Activated CD4-positive, alpha-beta T cell treated with anti-CD3 and anti-CD28 coated beads for 36 hours (primary cell): ENCODE measurements at regions not wholly inside any gene's neighbourhood (a gene's known extent, or its start where the extent isn't known, plus 50 kb on each side); places are given as distances from the start of the nearest gene placed in this dataset.
A peak's percentile ranks its signal among the peaks of the same experiment; 100 is the strongest.

Source experiments
- ATAC-seq: fragments of 200-7000 bp; cut with Tn5 transposase; one replicate; pipeline ENCODE4 v1.10.0; 2021; ENCODE audit warnings: mild to moderate bottlenecking, moderate library complexity
- CTCF ChIA-PET: fragments of 350-600 bp; sonication (Branson Sonifier 250); formaldehyde crosslinking; loops from one replicate; lab custom pipeline; 2021; ENCODE audit warnings: antibody characterized with exemption; lab: Charles Lee
- POLR2A ChIA-PET: fragments of 350-600 bp; sonication (Branson Sonifier 250); formaldehyde crosslinking; loops from one replicate; lab custom pipeline; 2021; ENCODE audit warnings: antibody characterized with exemption, inconsistent platforms; lab: Charles Lee
- DNase-seq: peaks from one replicate; pipeline ENCODE4 v3.0.0-alpha.2; 2020
- H3K27ac Mint-ChIP-seq: one replicate; pipeline ENCODE4 v1.8.0; 2021; ENCODE audit warnings: mixed read lengths
- H3K27me3 Mint-ChIP-seq: one replicate; pipeline ENCODE4 v1.8.0; 2021; ENCODE audit warnings: mixed read lengths
- H3K36me3 Mint-ChIP-seq: one replicate; pipeline ENCODE4 v1.8.0; 2021; ENCODE audit warnings: low read depth, mixed read lengths
- H3K4me1 Mint-ChIP-seq: one replicate; pipeline ENCODE4 v1.8.0; 2021; ENCODE audit warnings: mixed read lengths
- H3K4me3 Mint-ChIP-seq: one replicate; pipeline ENCODE4 v1.8.0; 2021; ENCODE audit warnings: mild to moderate bottlenecking, moderate library complexity, mixed read lengths
- H3K9me3 Mint-ChIP-seq: one replicate; pipeline ENCODE4 v1.8.0; 2021; ENCODE audit warnings: low read depth, mixed read lengths
- intact Hi-C, 2 experiments: fragments of 100-400 bp; cut with DNase I in 1 of 2; cut with micrococcal nuclease in 1 of 2; formaldehyde crosslinking; loops; one replicate each; pipeline versions ENCODE4 v1.14.2 to v1.15.1; 2022 to 2024; cut with DNase I, micrococcal nuclease

DNA sequence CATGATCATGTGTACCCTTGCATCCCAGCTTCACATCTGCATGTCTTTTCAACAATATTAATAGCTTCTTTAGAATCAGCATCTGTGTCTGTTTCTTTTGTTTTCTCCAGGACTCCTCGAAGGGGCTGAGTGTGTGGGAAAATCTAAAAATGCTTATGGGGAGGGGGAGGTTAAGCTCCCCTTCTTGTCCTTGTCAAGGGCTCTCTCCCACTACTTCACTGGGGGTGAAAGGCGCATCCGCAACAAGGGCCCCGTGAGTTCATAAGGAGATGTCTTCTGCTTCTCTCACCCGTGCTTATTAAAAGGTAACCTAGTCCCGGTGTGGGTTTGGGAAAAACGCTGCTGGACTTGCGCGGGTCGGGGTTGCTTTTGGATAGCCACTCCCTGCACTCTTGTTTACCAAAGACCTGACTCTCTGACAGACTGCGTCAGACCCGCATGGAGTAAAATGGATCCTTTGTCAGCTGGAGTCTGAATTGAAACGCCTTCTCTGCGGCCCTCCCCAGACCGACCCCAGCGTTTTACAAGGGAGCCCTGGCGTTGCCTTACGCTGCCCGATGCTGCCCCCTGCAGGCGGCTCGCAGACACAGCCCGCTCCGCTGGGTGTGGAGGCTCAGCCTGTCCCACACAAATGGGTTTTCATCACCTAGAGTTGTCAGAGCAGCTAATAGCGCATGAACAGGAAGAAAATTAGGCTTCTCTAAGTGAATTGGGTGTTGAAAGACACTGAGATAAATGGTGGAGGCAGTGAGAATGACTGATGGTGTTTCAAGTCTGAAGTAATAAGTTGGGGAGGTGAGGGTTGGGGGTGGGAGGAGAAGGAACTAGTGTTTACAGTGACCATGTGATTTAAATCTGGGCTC, 53.8 kb downstream of the IER5 start:
- ATAC-seq, result peak; percentile 73
- Mint-ChIP-seq H3K4me3 (peak overlapping the region; percentile 33), H3K27me3 (peaks cover 3% of the 10 kb centered on the region), H3K4me1 (peaks cover 46% of the 10 kb centered on the region), H3K36me3 (no peaks in the 10 kb centered on the region), H3K27ac (peak overlapping the region; percentile 85), H3K9me3 (no peaks in the 10 kb centered on the region)
- peak; percentile 95 for DNase-seq
- ChIA-PET CTCF (interaction anchor here (0.6 to 11.4 kb wide), 36 partner anchors 10 to 639 kb away, joined by 3 to 156 read pairs (median 6); partner anchors contain the start of genes IER5, MR1 and STX6), POLR2A (interaction anchor here (0.7 to 3.8 kb wide), 5 partner anchors 34 to 109 kb away, joined by 3 to 42 read pairs (median 13); partner anchors contain the start of gene IER5)
- intact Hi-C loops, result loop anchor here (1.0 to 10.0 kb wide), 10 partner anchors 24 to 640 kb away; partner anchors contain the start of genes XPR1 (in 2 of the 2), ACBD6 (in 1 of the 2) and STX6 (in 1 of the 2)

GRCh38 chr1:181143102-181143859, 54.8 kb downstream of the IER5 start:
- ChIA-PET POLR2A (no interaction called here), CTCF (interaction anchor here (0.6 to 11.4 kb wide), 33 partner anchors 9 to 314 kb away, joined by 3 to 156 read pairs (median 6); partner anchors contain the start of genes IER5 and MR1)
- Mint-ChIP-seq H3K4me3 (no peak overlapping the region), H3K27ac (no peak overlapping the region), H3K4me1 (peaks cover 54% of the 10 kb centered on the region), H3K27me3 (peaks cover 3% of the 10 kb centered on the region), H3K9me3 (no peaks in the 10 kb centered on the region), H3K36me3 (no peaks in the 10 kb centered on the region)
- intact Hi-C loops, result loop anchor here (2.0 to 10.0 kb wide), 4 partner anchors 188 to 641 kb away; partner anchors contain the start of genes XPR1 (in 2 of the 2) and ACBD6 (in 1 of the 2)
- no peak for ATAC-seq
- no peak for DNase-seq

DNA sequence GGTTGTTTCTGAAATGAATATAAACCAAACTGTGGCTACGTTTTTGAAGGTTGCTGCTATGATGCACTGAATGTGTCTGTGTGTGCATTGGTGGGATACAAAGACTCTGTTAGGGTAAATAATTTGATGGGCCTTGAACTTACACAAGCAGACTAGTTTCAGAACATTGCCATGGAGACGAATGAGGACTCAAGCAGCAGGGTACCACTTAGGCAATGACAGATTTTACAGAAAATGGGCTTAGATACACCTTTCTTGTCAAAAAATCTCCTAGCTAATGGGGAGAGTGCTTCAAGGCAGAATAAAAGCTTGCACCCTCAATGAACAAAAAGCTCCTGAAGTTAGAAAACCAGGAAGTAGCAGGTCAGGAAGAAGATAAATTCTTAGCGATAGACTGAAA, 55.7 kb downstream of the IER5 start:
- H3K36me3 Mint-ChIP-seq, result no peaks in the 10 kb centered on the region
- intact Hi-C loops, result loop anchor here (5.0 to 10.0 kb wide), 3 partner anchors 189 to 642 kb away; partner anchors contain the start of genes XPR1 (in 2 of the 2) and ACBD6 (in 1 of the 2)
- ChIA-PET POLR2A (interaction anchor here (0.5 kb wide), 1 partner anchor 90 kb away, joined by 4 read pairs; no protein-coding TSS in a partner anchor), CTCF (interaction anchor here (0.8 to 11.4 kb wide), 18 partner anchors 13 to 266 kb away, joined by 3 to 156 read pairs (median 4); partner anchors contain the start of genes IER5 and MR1)
- no peak overlapping the region for H3K4me3 Mint-ChIP-seq
- DNase-seq, result no peak
- peaks cover 56% of the 10 kb centered on the region for H3K4me1 Mint-ChIP-seq
- ATAC-seq, result no peak
- no peaks in the 10 kb centered on the region for H3K9me3 Mint-ChIP-seq
- H3K27me3 Mint-ChIP-seq, result peaks cover 3% of the 10 kb centered on the region
- H3K27ac Mint-ChIP-seq, result no peak overlapping the region

DNA sequence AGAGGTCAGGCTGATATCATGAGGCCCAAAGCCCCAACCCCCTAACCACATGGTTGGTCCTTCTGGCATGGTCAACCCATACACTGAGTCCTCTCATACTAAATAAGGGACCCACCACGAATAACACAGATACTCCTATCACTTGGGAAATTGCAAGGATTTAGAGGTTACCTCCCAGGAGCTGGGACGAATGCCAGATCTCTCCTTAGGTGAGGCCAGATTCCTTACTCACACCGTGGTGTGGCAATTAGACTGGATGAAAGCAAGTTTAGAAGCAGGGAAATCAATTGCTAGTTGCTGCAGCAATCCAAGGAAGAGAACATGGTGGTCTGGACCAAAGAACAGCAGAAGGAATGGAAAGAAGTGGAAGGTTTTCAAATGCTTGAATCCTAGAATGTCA, 60.1 kb downstream of the IER5 start:
- peak overlapping the region; percentile 38 for H3K27ac Mint-ChIP-seq
- no peak overlapping the region for H3K4me3 Mint-ChIP-seq
- ChIA-PET POLR2A (no interaction called here), CTCF (interaction anchor here (0.8 to 1.0 kb wide), 3 partner anchors 17 to 126 kb away, joined by 3 to 5 read pairs (median 4); partner anchors contain the start of gene STX6)
- H3K4me1 Mint-ChIP-seq, result peaks cover 50% of the 10 kb centered on the region
- H3K27me3 Mint-ChIP-seq, result peaks cover 3% of the 10 kb centered on the region
- DNase-seq (no peak), ATAC-seq (no peak)
- H3K9me3 Mint-ChIP-seq, result no peaks in the 10 kb centered on the region
- H3K36me3 Mint-ChIP-seq, result no peaks in the 10 kb centered on the region
- intact Hi-C loops, result loop anchor here (2.0 to 10.0 kb wide), 3 partner anchors 18 to 514 kb away; partner anchors contain the start of gene XPR1 (in 2 of the 2)

DNA sequence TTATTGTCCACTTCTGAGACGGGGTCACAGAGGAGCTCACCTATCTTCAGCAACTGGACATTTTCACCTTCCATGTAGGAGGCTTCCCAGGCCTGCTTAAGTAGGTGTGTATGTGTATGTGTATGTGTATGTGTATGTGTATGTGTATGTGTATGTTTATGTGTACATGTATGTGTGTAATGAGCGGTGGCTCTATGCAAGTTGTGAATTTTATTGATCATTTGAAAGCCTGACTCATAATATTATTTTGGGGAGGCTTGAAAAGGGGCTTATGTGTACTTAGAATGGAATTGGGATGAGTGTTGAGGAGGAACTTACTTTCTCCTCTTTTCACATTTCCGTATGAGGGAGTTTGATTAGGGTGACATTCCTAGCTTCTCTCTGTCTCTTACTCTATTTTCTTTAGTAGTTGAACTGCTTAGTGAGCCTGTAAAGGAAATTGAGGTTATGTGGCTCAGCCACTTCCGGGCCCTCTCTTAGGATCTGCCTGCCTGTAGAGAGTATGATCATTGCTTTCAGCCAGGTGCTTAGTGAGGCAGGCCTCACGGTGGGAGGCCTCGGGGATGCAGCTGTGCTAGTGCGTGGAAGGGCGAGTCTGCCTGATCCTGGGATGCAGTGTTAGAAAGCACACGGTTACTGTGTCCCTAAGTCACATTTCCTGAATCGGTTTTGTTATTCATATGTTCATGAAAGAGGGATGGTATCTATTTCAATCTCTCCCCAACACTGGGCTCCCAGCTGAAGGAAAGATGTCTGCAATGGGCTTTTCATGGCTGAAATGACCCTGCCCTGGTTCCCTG, 61.0 kb downstream of the IER5 start:
- H3K27ac Mint-ChIP-seq, result peak overlapping the region; percentile 87
- peaks cover 46% of the 10 kb centered on the region for H3K4me1 Mint-ChIP-seq
- ATAC-seq (peak; percentile 98), DNase-seq (peak; percentile 87)
- ChIA-PET CTCF (interaction anchor here (0.6 to 4.8 kb wide), 13 partner anchors 7 to 268 kb away, joined by 3 to 26 read pairs (median 4); partner anchors contain the start of gene STX6), POLR2A (interaction anchor here (0.6 to 0.8 kb wide), 4 partner anchors 10 to 61 kb away, joined by 3 read pairs; no protein-coding TSS in a partner anchor)
- intact Hi-C loops, result loop anchor here (2.0 to 10.0 kb wide), 3 partner anchors 17 to 515 kb away; partner anchors contain the start of gene XPR1 (in 2 of the 2)
- H3K4me3 Mint-ChIP-seq, result peak overlapping the region; percentile 42
- H3K9me3 Mint-ChIP-seq, result no peaks in the 10 kb centered on the region
- no peaks in the 10 kb centered on the region for H3K36me3 Mint-ChIP-seq
- H3K27me3 Mint-ChIP-seq, result no peaks in the 10 kb centered on the region

GRCh38 chr1:181150273-181150672, 61.8 kb downstream of the IER5 start:
- ChIA-PET POLR2A (interaction anchor here (0.8 kb wide), 1 partner anchor 61 kb away, joined by 3 read pairs; no protein-coding TSS in a partner anchor), CTCF (interaction anchor here (0.6 to 4.8 kb wide), 11 partner anchors 8 to 269 kb away, joined by 3 to 26 read pairs (median 4); no protein-coding TSS in a partner anchor)
- Mint-ChIP-seq H3K27me3 (no peaks in the 10 kb centered on the region), H3K27ac (no peak overlapping the region), H3K4me3 (no peak overlapping the region), H3K9me3 (no peaks in the 10 kb centered on the region), H3K36me3 (no peaks in the 10 kb centered on the region), H3K4me1 (peaks cover 46% of the 10 kb centered on the region)
- intact Hi-C loops, result no loop called here
- ATAC-seq, result no peak
- no peak for DNase-seq

DNA sequence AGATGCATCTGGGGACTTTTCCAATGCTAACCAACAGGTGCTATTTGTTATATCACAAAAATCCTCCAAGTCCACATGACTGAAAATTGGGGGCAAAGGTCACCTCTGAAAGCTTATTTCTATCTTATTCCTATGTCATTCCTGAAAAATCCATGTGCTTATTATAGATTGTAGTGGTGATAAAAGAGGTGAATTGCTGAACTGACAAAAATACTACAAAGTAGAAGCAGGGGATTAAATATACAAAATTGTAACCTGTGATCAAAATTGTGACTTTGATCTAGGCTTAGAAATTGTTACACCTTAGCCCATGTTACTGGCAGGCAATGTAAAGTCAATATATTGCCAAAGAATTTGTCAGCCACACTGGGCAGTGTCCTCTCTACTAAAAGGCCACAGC, 62.3 kb downstream of the IER5 start:
- no peak for ATAC-seq
- POLR2A ChIA-PET, result no interaction called here
- CTCF ChIA-PET, result interaction anchor here (0.6 to 4.8 kb wide), 5 partner anchors 8 to 269 kb away, joined by 3 to 26 read pairs (median 5); no protein-coding TSS in a partner anchor
- no peak for DNase-seq
- intact Hi-C loops, result no loop called here
- H3K4me1 Mint-ChIP-seq, result peaks cover 46% of the 10 kb centered on the region
- H3K4me3 Mint-ChIP-seq, result no peak overlapping the region
- no peaks in the 10 kb centered on the region for H3K27me3 Mint-ChIP-seq
- H3K36me3 Mint-ChIP-seq, result no peaks in the 10 kb centered on the region
- H3K9me3 Mint-ChIP-seq, result no peaks in the 10 kb centered on the region
- no peak overlapping the region for H3K27ac Mint-ChIP-seq

GRCh38 chr1:181151378-181152326, 63.2 kb downstream of the IER5 start:
- H3K9me3 Mint-ChIP-seq, result no peaks in the 10 kb centered on the region
- H3K27ac Mint-ChIP-seq, result no peak overlapping the region
- ChIA-PET POLR2A (interaction anchor here (0.6 kb wide), 2 partner anchors 61 to 105 kb away, joined by 3 read pairs; no protein-coding TSS in a partner anchor), CTCF (interaction anchor here (0.7 to 4.8 kb wide), 6 partner anchors 9 to 270 kb away, joined by 3 to 26 read pairs (median 4); no protein-coding TSS in a partner anchor)
- ATAC-seq (peak; percentile 23), DNase-seq (peak; percentile 42)
- no peak overlapping the region for H3K4me3 Mint-ChIP-seq
- intact Hi-C loops, result no loop called here
- H3K36me3 Mint-ChIP-seq, result no peaks in the 10 kb centered on the region
- H3K4me1 Mint-ChIP-seq, result peaks cover 46% of the 10 kb centered on the region
- H3K27me3 Mint-ChIP-seq, result no peaks in the 10 kb centered on the region
